ENCODE measurements at regions not wholly inside any gene's neighbourhood (a gene's known extent, or its start where the extent isn't known, plus 50 kb on each side); places are given as distances from the start of the nearest gene placed in this dataset.

DNA sequence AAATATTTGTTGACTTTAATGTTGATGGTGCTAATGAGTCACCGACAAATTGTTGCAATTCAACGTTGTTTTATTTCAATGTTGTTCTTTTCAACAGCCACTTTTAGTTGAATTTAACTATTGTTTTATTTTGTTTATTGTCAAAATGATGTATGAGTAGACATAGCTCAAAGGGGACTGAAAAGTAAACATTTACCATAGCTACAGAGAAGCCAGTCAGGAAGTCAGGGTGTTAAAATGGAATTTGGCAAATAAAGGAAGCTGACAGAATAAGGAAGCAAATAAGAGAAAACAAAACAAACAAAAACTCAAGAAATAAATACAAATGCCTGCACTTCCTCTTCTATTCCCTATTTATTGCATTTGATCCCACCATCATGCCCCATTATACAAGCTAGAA is 648.4 kb upstream of the HTR2C start:
- FAIRE-seq, result no peak
- CTCF ChIA-PET (ENCODE audit: partially characterized antibody), result interaction anchor here (0.7 to 2.7 kb wide), 4 partner anchors 12 to 523 kb away, joined by 3 to 5 read pairs (median 3); no protein-coding TSS in a partner anchor

More for the DNA sequence above, 648.4 kb upstream of the HTR2C start:
- Histone ChIP-seq H3K4me1 (replicated peaks in 1 of 4; ENCODE audit: control insufficient read depth in 3 of 4, insufficient read depth in 4 of 4, low read length in 3 of 4) (peaks cover 0 to 3% (median 0%) of the 10 kb centered on the region in 4 experiments; a peak in 2 of 7 replicates), H3K14ac (ENCODE audit: insufficient read length) (no peak overlapping the region), H3K79me2 (ENCODE audit: control insufficient read depth in 1 of 2, insufficient read depth in 2 of 2, low read length in 2 of 2) (no peaks in the 10 kb centered on the region), H2BK20ac (ENCODE audit: low read length) (no peak overlapping the region), H3K9me3 (ENCODE audit: insufficient read depth in 2 of 2, low read depth in 1 of 2, low read length in 1 of 2) (no peaks in the 10 kb centered on the region), H3K23ac (ENCODE audit: insufficient read length) (no peak overlapping the region), H3K9ac (replicated peaks in 1 of 4; ENCODE audit: extremely low read depth in 1 of 4, low read depth in 3 of 4, low read length in 3 of 4) (no peak overlapping the region), H3K36me3 (ENCODE audit: control insufficient read depth in 2 of 4, insufficient read depth in 4 of 4, low read length in 3 of 4) (peaks cover 0 to 3% (median 0%) of the 10 kb centered on the region in 4 experiments; a peak in 1 of 8 replicates), H4K8ac (ENCODE audit: extremely low read depth, insufficient read depth, low read length) (no peak overlapping the region), H4K5ac (ENCODE audit: insufficient read length, low read depth, low read length) (no peak overlapping the region), H3K27me3 (replicated peaks in 1 of 4; ENCODE audit: control insufficient read depth in 3 of 4, extremely low read depth in 1 of 4, insufficient read depth in 3 of 4, low read length in 3 of 4) (no peaks in the 10 kb centered on the region), H2BK15ac (ENCODE audit: low read length) (no peak overlapping the region), H3K18ac (ENCODE audit: extremely low read depth, low read length) (no peak overlapping the region), H2AK5ac (ENCODE audit: low read depth, low read length) (no peak overlapping the region), H2BK5ac (ENCODE audit: low read depth, low read length) (no peak overlapping the region), H2BK12ac (ENCODE audit: low read depth, low read length) (no peak overlapping the region), H3K4me3 (ENCODE audit: extremely low read depth in 1 of 4, insufficient read depth in 2 of 4, low read depth in 3 of 4, low read length in 4 of 4) (no peak overlapping the region), H3K27ac (ENCODE audit: low read depth, low read length) (no peak overlapping the region), H3K4ac (replicated peaks; ENCODE audit: insufficient read length, low read depth, low read length) (no peak overlapping the region), H3K79me1 (ENCODE audit: low read depth, low read length) (no peaks in the 10 kb centered on the region), H2BK120ac (replicated peaks; ENCODE audit: low read depth, low read length) (no peak overlapping the region), H3K23me2 (ENCODE audit: low read depth, low read length) (no peaks in the 10 kb centered on the region), H4K91ac (replicated peaks; ENCODE audit: insufficient read length, low read length) (no peak overlapping the region), H3K4me2 (ENCODE audit: insufficient read depth in 1 of 2, low read depth in 2 of 2, low read length in 2 of 2) (no peak overlapping the region), H4K20me1 (replicated peaks in 1 of 2; ENCODE audit: control insufficient read depth in 1 of 2, insufficient read depth in 2 of 2, low read length in 2 of 2) (no peaks in the 10 kb centered on the region), H2AFZ (ENCODE audit: low read length) (no peak overlapping the region), H3K56ac (replicated peaks; ENCODE audit: insufficient read length, low read depth, low read length) (no peak overlapping the region)
- TF ChIP-seq HDAC6 (IDR thresholded peaks at IDR 0.05; ENCODE audit: low read depth, low read length) (no peak), CTBP2 (IDR thresholded peaks at IDR 0.05; ENCODE audit: borderline replicate concordance, insufficient read depth, insufficient read length, low read length) (no peak), RXRA (IDR thresholded peaks at IDR 0.05; ENCODE audit: insufficient read depth, low read depth, low read length) (no peak), SP1 (IDR thresholded peaks at IDR 0.05; ENCODE audit: low read depth, low read length) (no peak), EP300 (IDR thresholded peaks at IDR 0.05; ENCODE audit: borderline replicate concordance in 1 of 2, low read depth in 2 of 2, low read length in 2 of 2) (no peak), EZH2 (IDR thresholded peaks at IDR 0.05; ENCODE audit: low read depth, low read length, severe bottlenecking) (no peak), BCL11A (IDR thresholded peaks at IDR 0.05; ENCODE audit: low read depth in 2 of 2, low read length in 2 of 2) (no peak), CEBPB (IDR thresholded peaks at IDR 0.05; ENCODE audit: low read depth, low read length) (no peak), FOSL1 (IDR thresholded peaks at IDR 0.05; ENCODE audit: insufficient read depth, low read depth, low read length) (no peak), SIX5 (IDR thresholded peaks at IDR 0.05; ENCODE audit: low read depth, low read length) (no peak), TAF1 (IDR thresholded peaks at IDR 0.05; ENCODE audit: low read depth, low read length) (no peak)
- TF ChIP-seq, protein P1, sequence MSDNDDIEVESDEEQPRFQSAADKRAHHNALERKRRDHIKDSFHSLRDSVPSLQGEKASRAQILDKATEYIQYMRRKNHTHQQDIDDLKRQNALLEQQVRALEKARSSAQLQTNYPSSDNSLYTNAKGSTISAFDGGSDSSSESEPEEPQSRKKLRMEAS (IDR thresholded peaks at IDR 0.05), result no peak
- DNase-seq (ENCODE audit: low read depth in 1 of 2, low spot score in 2 of 2), result no peak
- WGBS, 2 experiments (ENCODE audit: extremely low coverage in 1 of 2, insufficient coverage in 1 of 2, insufficient read length in 1 of 2, insufficient replicate concordance in 2 of 2, low coverage in 1 of 2, low lambda C conversion rate in 2 of 2, missing lambda C conversion rate in 1 of 2), result 89% methylated on average over 2 of the region's 2 CpGs; no CpG with 5 or more reads in 1 of the 2 experiments
- POLR2A ChIA-PET (ENCODE audit: partially characterized antibody), result interaction anchor here (1.1 to 1.8 kb wide), 2 partner anchors 12 to 113 kb away, joined by 3 to 6 read pairs; no protein-coding TSS in a partner anchor
